OCI-LY3 (cell line): ENCODE measurements at regions not wholly inside any gene's neighbourhood (a gene's known extent, or its start where the extent isn't known, plus 50 kb on each side); places are given as distances from the start of the nearest gene placed in this dataset.
A peak's percentile ranks its signal among the peaks of the same experiment; 100 is the strongest.

ENCODE experiments used
- H2AFZ ChIP-seq: fragments of 200-600, 300-600 bp; shearing (Covaris generic); 2 replicates; pipeline ENCODE4 v1.6.0; 2014; ENCODE audit warnings: antibody characterized with exemption, low read depth, low read length
- H3K27ac ChIP-seq: fragments of 200-600, 300-600 bp; sonication (generic); 2 replicates; pipeline ENCODE4 v1.5.1; 2014; ENCODE audit warnings: mild to moderate bottlenecking, low read length, moderate library complexity, mixed read lengths
- H3K27me3 ChIP-seq: fragments of 200-600, 300-600 bp; sonication (generic); 2 replicates; pipeline ENCODE4 v1.6.1; 2014; ENCODE audit warnings: low read depth, low read length, mixed read lengths
- H3K36me3 ChIP-seq: fragments of 200-600, 300-600 bp; sonication (generic); replicated peaks from 2 replicates; pipeline ENCODE3; 2014; ENCODE audit warnings: low read depth, low read length, mixed read lengths
- H3K4me1 ChIP-seq: fragments of 300-600, 200-600 bp; sonication (generic); 2 replicates; pipeline ENCODE4 v1.6.1; 2014; ENCODE audit warnings: low read length, mixed read lengths
- H3K4me2 ChIP-seq: fragments of 200-600, 300-600 bp; sonication (generic); 2 replicates; pipeline ENCODE4 v1.6.1; 2014; ENCODE audit warnings: low read length, mixed read lengths
- H3K4me3 ChIP-seq: fragments of 300-600, 200-600 bp; sonication (generic); 2 replicates; pipeline ENCODE4 v1.5.1; 2014; ENCODE audit warnings: antibody characterized with exemption, mild to moderate bottlenecking, low read length, moderate library complexity
- H3K79me2 ChIP-seq: fragments of 300-600, 200-600 bp; shearing (Covaris generic); 2 replicates; pipeline ENCODE4 v1.6.1; 2014; ENCODE audit warnings: mild to moderate bottlenecking, low read length, mixed read lengths
- H3K9ac ChIP-seq: fragments of 300-600, 200-600 bp; shearing (Covaris generic); 2 replicates; pipeline ENCODE4 v1.6.0; 2014; ENCODE audit warnings: mild to moderate bottlenecking, low read length, moderate library complexity
- H3K9me3 ChIP-seq: fragments of 200-600, 300-600 bp; shearing (Covaris generic); 2 replicates; pipeline ENCODE4 v1.6.1; 2014; ENCODE audit warnings: low read length, mixed read lengths; ENCODE audit not compliant: insufficient read depth
- H4K20me1 ChIP-seq: fragments of 200-600, 300-600 bp; sonication (generic); 2 replicates; pipeline ENCODE4 v1.6.1; 2016; ENCODE audit warnings: low read length, mixed read lengths; ENCODE audit not compliant: insufficient read depth
- CTCF ChIP-seq: fragments of 200-600, 300-600 bp; sonication (generic); IDR thresholded peaks from 2 replicates; pipeline ENCODE4 v1.5.1; 2014; ENCODE audit warnings: antibody characterized with exemption, low read length, low read depth
- EZH2phosphoT487 ChIP-seq: fragments of 200-600 bp; shearing (Covaris generic); IDR thresholded peaks from 2 replicates; pipeline ENCODE4 v1.6.1; 2018; ENCODE audit warnings: antibody characterized with exemption, mixed run types, low read depth

- Histone ChIP-seq H2AFZ (no peak overlapping the region), H3K27me3 (no peaks in the 10 kb centered on the region), H3K4me3 (no peak overlapping the region), H3K4me1 (peaks cover 6% of the 10 kb centered on the region), H4K20me1 (no peaks in the 10 kb centered on the region), H3K36me3 (no peaks in the 10 kb centered on the region), H3K9ac (no peak overlapping the region), H3K27ac (no peak overlapping the region), H3K9me3 (no peaks in the 10 kb centered on the region), H3K79me2 (no peaks in the 10 kb centered on the region), H3K4me2 (no peak overlapping the region)
- TF ChIP-seq EZH2phosphoT487 (no peak), CTCF (no peak)
Observed at GRCh38 chr4:62533573-62533972, 1333.4 kb downstream of the ADGRL3 start.

GRCh38 chr4:62531731-62532130 lies 1331.6 kb downstream of the ADGRL3 start:
- Histone ChIP-seq H3K36me3 (no peaks in the 10 kb centered on the region), H3K4me1 (peaks cover 9% of the 10 kb centered on the region), H3K27ac (no peak overlapping the region), H3K9ac (no peak overlapping the region), H3K4me2 (no peak overlapping the region), H4K20me1 (no peaks in the 10 kb centered on the region), H3K79me2 (no peaks in the 10 kb centered on the region), H2AFZ (no peak overlapping the region), H3K9me3 (no peaks in the 10 kb centered on the region), H3K4me3 (no peak overlapping the region), H3K27me3 (no peaks in the 10 kb centered on the region)
- TF ChIP-seq EZH2phosphoT487 (no peak), CTCF (peak; percentile 33)

- no peaks in the 10 kb centered on the region for H3K79me2 ChIP-seq
- H3K36me3 ChIP-seq = no peaks in the 10 kb centered on the region
- H3K27ac ChIP-seq = no peak overlapping the region
- H3K4me2 ChIP-seq = no peak overlapping the region
- H3K27me3 ChIP-seq = no peaks in the 10 kb centered on the region
- TF ChIP-seq CTCF (no peak), EZH2phosphoT487 (no peak)
- no peak overlapping the region for H3K9ac ChIP-seq
- H4K20me1 ChIP-seq = no peaks in the 10 kb centered on the region
- 0 out of 2 replicates have a peak overlapping the region, but pooled peaks have one; percentile 21 for H2AFZ ChIP-seq
- H3K9me3 ChIP-seq = no peaks in the 10 kb centered on the region
- H3K4me1 ChIP-seq = peaks cover 9% of the 10 kb centered on the region
- no peak overlapping the region for H3K4me3 ChIP-seq
Observed at GRCh38 chr4:62531264-62531663, 1331.1 kb downstream of the ADGRL3 start.

GRCh38 chr4:62528874-62529273 lies 1328.7 kb downstream of the ADGRL3 start:
- Histone ChIP-seq H3K9ac (no peak overlapping the region), H3K9me3 (no peaks in the 10 kb centered on the region), H3K4me1 (peaks cover 9% of the 10 kb centered on the region), H4K20me1 (no peaks in the 10 kb centered on the region), H3K79me2 (no peaks in the 10 kb centered on the region), H3K27me3 (no peaks in the 10 kb centered on the region), H3K4me2 (peak overlapping the region; percentile 25; the same call in 1 of the 2 replicates), H3K4me3 (no peak overlapping the region), H2AFZ (peak overlapping the region; percentile 26; the same call in 1 of the 2 replicates), H3K27ac (no peak overlapping the region), H3K36me3 (no peaks in the 10 kb centered on the region)
- no peak for TF ChIP-seq CTCF
- TF ChIP-seq EZH2phosphoT487 = no peak
